Activated naive CD8-positive, alpha-beta T cell treated with anti-CD3 and anti-CD28 coated beads, Interleukin-2, amount 50 U/mL, for 24 hours (primary cell): ENCODE measurements at regions not wholly inside any gene's neighbourhood (a gene's known extent, or its start where the extent isn't known, plus 50 kb on each side); places are given as distances from the start of the nearest gene placed in this dataset.
A peak's percentile ranks its signal among the peaks of the same experiment; 100 is the strongest.

ENCODE experiments used
- ATAC-seq: fragments of 150-1000 bp; cut with Tn5 transposase; one replicate; pipeline ENCODE4 v1.10.0; 2021
- DNase-seq: peaks from one replicate; pipeline ENCODE4 v3.0.0; 2021
- H3K27ac Mint-ChIP-seq: one replicate; pipeline ENCODE4 v1.8.0; 2021; ENCODE audit warnings: mild to moderate bottlenecking, mixed read lengths
- H3K27me3 Mint-ChIP-seq: one replicate; pipeline ENCODE4 v1.8.0; 2021; ENCODE audit warnings: mixed read lengths
- H3K36me3 Mint-ChIP-seq: one replicate; pipeline ENCODE4 v1.8.0; 2021; ENCODE audit warnings: low read depth, mixed read lengths
- H3K4me1 Mint-ChIP-seq: one replicate; pipeline ENCODE4 v1.8.0; 2021; ENCODE audit warnings: mixed read lengths
- H3K4me3 Mint-ChIP-seq: one replicate; pipeline ENCODE4 v1.8.0; 2021; ENCODE audit warnings: mild to moderate bottlenecking, moderate library complexity, mixed read lengths
- H3K9me3 Mint-ChIP-seq: one replicate; pipeline ENCODE4 v1.8.0; 2021; ENCODE audit warnings: mixed read lengths

DNA sequence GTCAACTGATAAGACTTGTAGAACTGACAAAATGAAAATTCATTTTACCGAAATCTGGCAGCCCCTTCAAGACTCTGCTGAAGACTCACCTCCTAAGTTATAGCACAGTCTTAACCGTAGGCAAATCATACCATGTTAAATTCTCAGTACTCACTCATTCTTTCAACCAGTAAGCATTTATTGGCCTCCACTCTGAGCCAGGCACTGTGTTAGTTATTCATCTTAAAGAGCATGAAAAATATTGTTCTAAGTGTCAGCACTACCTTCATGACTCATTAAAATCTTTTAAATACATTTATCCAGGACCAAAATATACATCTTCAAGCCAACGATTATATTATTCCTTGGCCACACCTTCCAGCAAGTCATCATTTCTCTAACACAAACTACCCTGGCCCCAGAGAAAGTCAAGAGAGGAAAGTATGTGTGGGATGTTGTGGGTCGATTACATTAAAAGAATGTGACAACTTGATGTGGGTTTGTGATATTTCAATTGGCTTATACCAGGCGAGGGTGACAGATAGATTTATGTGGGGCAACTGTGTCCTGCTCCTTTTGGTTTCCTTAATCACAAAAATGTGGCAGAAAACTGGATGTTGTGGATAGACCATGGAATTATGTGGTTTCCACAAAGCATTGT lies 55.0 kb downstream of the TMEM30B start:
- H3K27me3 Mint-ChIP-seq, result peaks cover 25% of the 10 kb centered on the region

DNA sequence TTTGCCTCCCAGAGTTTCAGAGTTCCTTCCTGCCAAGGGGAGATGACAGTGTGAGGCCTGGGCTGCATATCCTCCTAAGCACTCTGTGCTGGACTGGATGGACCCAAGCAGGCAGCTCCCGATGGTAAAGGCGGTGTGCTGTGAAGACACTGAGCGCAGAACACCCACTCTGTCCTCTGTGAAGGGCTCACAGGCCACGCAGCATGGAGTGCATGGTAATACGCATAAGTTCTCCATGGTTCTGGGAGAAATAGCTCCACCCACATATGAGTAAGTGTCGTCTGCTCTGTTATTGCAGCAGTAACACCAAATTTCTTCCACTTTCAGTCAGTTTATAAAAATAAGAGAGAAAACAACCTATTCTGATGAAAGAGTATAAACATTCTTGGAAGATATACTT lies 55.8 kb downstream of the TMEM30B start:
- peaks cover 30% of the 10 kb centered on the region for H3K27me3 Mint-ChIP-seq
- DNase-seq (no peak), ATAC-seq (no peak)
- H3K4me1 Mint-ChIP-seq, result no peaks in the 10 kb centered on the region
- no peaks in the 10 kb centered on the region for H3K9me3 Mint-ChIP-seq
- no peak overlapping the region for H3K4me3 Mint-ChIP-seq
- no peak overlapping the region for H3K27ac Mint-ChIP-seq
- no peaks in the 10 kb centered on the region for H3K36me3 Mint-ChIP-seq

More for the DNA sequence above, 55.0 kb downstream of the TMEM30B start:
- no peak overlapping the region for H3K4me3 Mint-ChIP-seq
- no peaks in the 10 kb centered on the region for H3K36me3 Mint-ChIP-seq
- H3K9me3 Mint-ChIP-seq, result no peaks in the 10 kb centered on the region
- H3K27ac Mint-ChIP-seq, result no peak overlapping the region
- H3K4me1 Mint-ChIP-seq, result no peaks in the 10 kb centered on the region
- ATAC-seq, result peak; percentile 56
- no peak for DNase-seq

GRCh38 chr14:61223552-61223951 lies 57.6 kb downstream of the TMEM30B start:
- H3K9me3 Mint-ChIP-seq, result no peaks in the 10 kb centered on the region
- no peak for DNase-seq

DNA sequence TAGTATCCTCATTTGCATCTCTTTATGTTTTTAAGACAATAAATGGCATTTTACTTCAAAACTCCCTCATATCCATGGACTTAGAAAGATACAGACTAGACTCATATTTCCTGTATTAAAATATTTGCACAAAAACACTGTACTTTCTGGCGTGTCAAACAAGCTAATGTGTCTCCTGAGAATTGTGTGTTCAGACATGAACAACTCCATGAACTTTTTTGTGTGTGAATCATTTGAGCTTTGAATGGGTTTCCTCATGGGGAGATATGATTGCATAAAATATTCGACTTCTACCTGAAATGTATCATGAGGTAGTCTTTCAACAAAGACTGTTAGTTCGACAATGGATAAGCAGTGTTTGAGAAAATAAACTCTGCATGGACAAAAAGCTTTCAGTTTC lies 58.8 kb downstream of the TMEM30B start:
- no peak overlapping the region for H3K27ac Mint-ChIP-seq
- H3K27me3 Mint-ChIP-seq, result peaks cover 43% of the 10 kb centered on the region
- H3K4me3 Mint-ChIP-seq, result no peak overlapping the region
- DNase-seq, result no peak
- no peaks in the 10 kb centered on the region for H3K9me3 Mint-ChIP-seq
- no peaks in the 10 kb centered on the region for H3K4me1 Mint-ChIP-seq
- ATAC-seq, result no peak
- no peaks in the 10 kb centered on the region for H3K36me3 Mint-ChIP-seq

More at GRCh38 chr14:61223552-61223951, 57.6 kb downstream of the TMEM30B start:
- no peaks in the 10 kb centered on the region for H3K36me3 Mint-ChIP-seq
- H3K27me3 Mint-ChIP-seq, result peaks cover 36% of the 10 kb centered on the region
- H3K4me3 Mint-ChIP-seq, result no peak overlapping the region
- H3K27ac Mint-ChIP-seq, result no peak overlapping the region
- H3K4me1 Mint-ChIP-seq, result no peaks in the 10 kb centered on the region
- ATAC-seq, result no peak

DNA sequence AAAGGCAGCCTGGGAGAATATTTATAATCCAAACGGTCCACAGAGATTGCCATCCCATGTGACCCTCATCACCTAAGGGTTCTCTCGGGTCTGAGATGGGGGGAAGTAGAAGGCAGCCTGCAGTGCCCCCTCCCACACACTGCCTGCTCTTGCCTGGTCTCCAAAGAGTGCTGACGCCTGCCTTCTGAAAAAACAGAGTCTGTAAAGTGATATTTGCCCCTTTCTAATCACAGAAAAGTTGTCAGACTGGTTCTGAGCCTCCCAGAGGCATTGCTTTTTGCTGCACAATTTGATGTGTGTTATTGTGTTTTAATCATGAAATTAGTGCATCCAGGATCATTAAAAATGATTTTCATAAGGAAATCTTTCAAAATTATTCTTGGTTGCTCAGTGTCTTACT lies 59.2 kb downstream of the TMEM30B start:
- H3K27me3 Mint-ChIP-seq, result peaks cover 44% of the 10 kb centered on the region
- no peaks in the 10 kb centered on the region for H3K36me3 Mint-ChIP-seq
- DNase-seq, result no peak
- H3K4me3 Mint-ChIP-seq, result no peak overlapping the region
- no peaks in the 10 kb centered on the region for H3K4me1 Mint-ChIP-seq
- ATAC-seq, result no peak
- no peaks in the 10 kb centered on the region for H3K9me3 Mint-ChIP-seq
- H3K27ac Mint-ChIP-seq, result no peak overlapping the region

GRCh38 chr14:61219673-61220072 lies 61.5 kb downstream of the TMEM30B start:
- peaks cover 6% of the 10 kb centered on the region for H3K4me1 Mint-ChIP-seq
- no peaks in the 10 kb centered on the region for H3K9me3 Mint-ChIP-seq
- no peak overlapping the region for H3K27ac Mint-ChIP-seq
- DNase-seq (no peak), ATAC-seq (no peak)
- no peak overlapping the region for H3K4me3 Mint-ChIP-seq
- peaks cover 45% of the 10 kb centered on the region for H3K27me3 Mint-ChIP-seq
- no peaks in the 10 kb centered on the region for H3K36me3 Mint-ChIP-seq

DNA sequence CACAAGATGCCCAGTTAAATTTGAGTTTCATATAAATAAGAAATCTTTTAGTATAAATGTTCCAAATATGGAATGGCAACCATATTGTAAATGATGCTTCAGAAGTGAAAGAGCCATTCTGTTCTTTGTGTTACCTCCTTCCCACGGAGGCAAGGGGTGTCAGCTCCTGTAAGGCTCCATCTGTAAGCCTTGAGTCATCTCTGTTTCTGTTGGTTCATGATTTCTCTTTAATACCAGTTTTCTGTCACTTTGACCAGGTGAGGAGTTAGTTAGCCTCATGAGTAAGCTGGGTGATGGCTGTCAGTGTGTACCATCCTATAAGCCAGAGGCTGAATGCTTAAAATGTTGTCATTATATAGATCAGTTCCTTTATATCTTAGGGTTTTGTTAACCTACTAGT lies 61.9 kb downstream of the TMEM30B start:
- DNase-seq (no peak), ATAC-seq (peak; percentile 42)
- peaks cover 10% of the 10 kb centered on the region for H3K4me1 Mint-ChIP-seq

GRCh38 chr14:61218767-61219166 lies 62.4 kb downstream of the TMEM30B start:
- no peak for ATAC-seq
- Mint-ChIP-seq H3K27ac (no peak overlapping the region), H3K4me1 (peaks cover 15% of the 10 kb centered on the region), H3K9me3 (no peaks in the 10 kb centered on the region), H3K4me3 (no peak overlapping the region), H3K27me3 (peaks cover 41% of the 10 kb centered on the region), H3K36me3 (no peaks in the 10 kb centered on the region)
- no peak for DNase-seq

More for the DNA sequence above, 61.9 kb downstream of the TMEM30B start:
- no peak overlapping the region for H3K27ac Mint-ChIP-seq
- H3K9me3 Mint-ChIP-seq, result no peaks in the 10 kb centered on the region
- no peaks in the 10 kb centered on the region for H3K36me3 Mint-ChIP-seq
- no peak overlapping the region for H3K4me3 Mint-ChIP-seq
- peaks cover 43% of the 10 kb centered on the region for H3K27me3 Mint-ChIP-seq

DNA sequence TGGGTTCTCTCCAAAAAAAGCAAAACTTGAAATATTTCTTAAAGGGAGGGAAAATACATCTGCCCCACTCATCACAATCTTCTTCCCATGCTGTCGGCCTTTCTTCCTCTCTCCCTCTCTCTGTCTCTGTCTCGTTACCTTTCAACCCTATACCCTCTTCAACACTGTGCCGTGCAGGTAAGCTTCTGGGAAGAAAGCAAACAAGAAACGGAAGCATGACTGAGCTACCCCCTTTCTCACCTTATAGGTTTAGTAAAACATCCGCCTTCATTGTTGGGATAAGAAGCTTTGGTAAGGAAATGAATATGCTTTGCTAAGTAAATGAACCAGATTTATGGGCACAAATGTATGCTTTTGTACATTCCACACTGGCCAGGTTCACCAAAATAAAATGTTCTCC lies 63.0 kb downstream of the TMEM30B start:
- no peaks in the 10 kb centered on the region for H3K9me3 Mint-ChIP-seq
- no peaks in the 10 kb centered on the region for H3K36me3 Mint-ChIP-seq
- no peak overlapping the region for H3K27ac Mint-ChIP-seq
- H3K4me3 Mint-ChIP-seq, result no peak overlapping the region
- peaks cover 19% of the 10 kb centered on the region for H3K4me1 Mint-ChIP-seq
- H3K27me3 Mint-ChIP-seq, result peaks cover 41% of the 10 kb centered on the region
- no peak for DNase-seq
- ATAC-seq, result no peak

- Mint-ChIP-seq H3K27me3 (peaks cover 35% of the 10 kb centered on the region), H3K36me3 (no peaks in the 10 kb centered on the region), H3K27ac (no peak overlapping the region), H3K4me3 (no peak overlapping the region), H3K4me1 (peaks cover 21% of the 10 kb centered on the region), H3K9me3 (no peaks in the 10 kb centered on the region)
- DNase-seq (no peak), ATAC-seq (no peak)
Observed at GRCh38 chr14:61217516-61217915, 63.6 kb downstream of the TMEM30B start.

GRCh38 chr14:61215222-61216020 lies 65.7 kb downstream of the TMEM30B start:
- Mint-ChIP-seq H3K27ac (no peak overlapping the region), H3K4me3 (no peak overlapping the region), H3K36me3 (no peaks in the 10 kb centered on the region), H3K4me1 (peaks cover 21% of the 10 kb centered on the region), H3K9me3 (no peaks in the 10 kb centered on the region), H3K27me3 (peaks cover 20% of the 10 kb centered on the region)
- ATAC-seq, result peak; percentile 57
- DNase-seq, result no peak

DNA sequence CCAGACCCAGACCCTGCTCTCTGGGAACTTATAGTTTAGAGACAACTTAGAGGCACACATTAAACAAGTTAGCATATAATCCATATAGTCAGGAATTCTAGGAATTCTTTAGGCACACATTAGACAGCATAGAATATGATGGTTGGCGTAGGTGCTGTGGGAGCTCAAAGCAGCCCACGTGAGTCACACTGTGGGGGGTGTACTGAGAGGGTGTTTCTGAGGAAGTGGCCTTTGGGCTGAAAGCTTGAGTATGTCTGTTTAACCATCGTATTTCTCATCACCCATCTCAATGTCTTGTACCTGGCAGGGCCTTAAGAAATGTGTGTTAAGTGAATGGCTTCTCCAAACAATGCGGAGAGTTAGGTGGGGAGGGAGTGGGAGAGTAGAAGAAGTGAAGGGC lies 67.2 kb downstream of the TMEM30B start:
- peak; percentile 10 for DNase-seq
- no peaks in the 10 kb centered on the region for H3K36me3 Mint-ChIP-seq
- H3K9me3 Mint-ChIP-seq, result no peaks in the 10 kb centered on the region
- H3K27ac Mint-ChIP-seq, result peak overlapping the region; percentile 16
- H3K4me1 Mint-ChIP-seq, result peaks cover 21% of the 10 kb centered on the region
- H3K27me3 Mint-ChIP-seq, result peaks cover 15% of the 10 kb centered on the region
- H3K4me3 Mint-ChIP-seq, result no peak overlapping the region
- ATAC-seq, result peak; percentile 79

GRCh38 chr14:61213191-61213621 lies 67.9 kb downstream of the TMEM30B start:
- no peak overlapping the region for H3K4me3 Mint-ChIP-seq
- H3K4me1 Mint-ChIP-seq, result peaks cover 21% of the 10 kb centered on the region
- H3K36me3 Mint-ChIP-seq, result no peaks in the 10 kb centered on the region
- H3K9me3 Mint-ChIP-seq, result no peaks in the 10 kb centered on the region
- peaks cover 9% of the 10 kb centered on the region for H3K27me3 Mint-ChIP-seq
- ATAC-seq (no peak), DNase-seq (no peak)
- H3K27ac Mint-ChIP-seq, result no peak overlapping the region

- DNase-seq (no peak), ATAC-seq (no peak)
- Mint-ChIP-seq H3K27me3 (peaks cover 5% of the 10 kb centered on the region), H3K4me3 (no peak overlapping the region), H3K4me1 (peaks cover 21% of the 10 kb centered on the region), H3K9me3 (no peaks in the 10 kb centered on the region), H3K27ac (no peak overlapping the region), H3K36me3 (no peaks in the 10 kb centered on the region)
Observed at GRCh38 chr14:61212546-61212945, 68.6 kb downstream of the TMEM30B start.
